Myocyte (in vitro differentiated cells): ENCODE measurements at regions not wholly inside any gene's neighbourhood (a gene's known extent, or its start where the extent isn't known, plus 50 kb on each side); places are given as distances from the start of the nearest gene placed in this dataset.
"Not testable (repeated sequence)": the region's sequence is repeated elsewhere in the genome, so short reads cannot be mapped to it uniquely, and the experiment has no call there.

Experiments used
- DNase-seq: peaks from one replicate; pipeline ENCODE4 v3.0.0-alpha.2; 2012; ENCODE audit warnings: low read depth

GRCh38 chr6:99143108-99143861 lies 195.5 kb upstream of the FBXL4 start:
- no peak for DNase-seq

DNA sequence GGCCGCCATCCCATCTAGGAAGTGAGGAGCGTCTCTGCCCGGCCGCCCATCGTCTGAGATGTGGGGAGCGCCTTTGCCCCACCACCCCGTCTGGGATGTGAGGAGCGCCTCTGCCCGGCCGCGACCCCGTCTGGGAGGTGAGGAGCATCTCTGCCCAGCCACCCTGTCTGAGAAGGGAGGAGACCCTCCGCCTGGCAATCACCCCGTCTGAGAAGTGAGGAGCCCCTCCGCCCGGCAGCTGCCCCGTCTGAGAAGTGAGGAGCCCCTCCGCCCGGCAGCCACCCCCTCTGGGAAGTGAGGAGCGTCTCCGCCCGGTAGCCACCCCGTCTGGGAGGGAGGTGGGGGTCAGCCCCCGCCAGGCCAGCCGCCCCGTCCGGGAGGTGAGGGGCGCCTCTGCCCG lies 194.2 kb upstream of the FBXL4 start:
- DNase-seq = not testable (repeated sequence)

- no peak for DNase-seq
These were observed 190.7 kb upstream of the FBXL4 start for GRCh38 chr6:99138445-99138844.

DNA sequence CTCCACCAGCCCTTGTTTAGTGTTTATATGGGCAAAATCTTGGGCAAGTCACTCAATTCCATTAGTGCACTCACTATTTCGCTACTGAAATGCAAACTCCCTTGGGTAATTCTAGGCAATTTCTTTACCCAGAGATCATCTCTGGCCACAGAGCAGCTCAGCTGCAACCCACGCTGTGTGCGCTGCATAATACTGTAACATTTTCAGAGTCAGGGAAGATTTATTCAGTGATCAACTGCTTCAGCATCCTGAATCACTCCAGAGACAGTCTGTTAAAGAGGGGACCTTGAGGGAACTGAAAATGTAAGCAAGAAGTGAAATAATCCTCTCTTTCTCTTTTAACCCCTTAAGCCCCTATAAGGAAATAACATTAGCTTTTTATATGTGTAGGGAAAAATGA lies 189.6 kb upstream of the FBXL4 start:
- DNase-seq = no peak

GRCh38 chr6:99136488-99136887 lies 188.7 kb upstream of the FBXL4 start:
- no peak for DNase-seq

DNA sequence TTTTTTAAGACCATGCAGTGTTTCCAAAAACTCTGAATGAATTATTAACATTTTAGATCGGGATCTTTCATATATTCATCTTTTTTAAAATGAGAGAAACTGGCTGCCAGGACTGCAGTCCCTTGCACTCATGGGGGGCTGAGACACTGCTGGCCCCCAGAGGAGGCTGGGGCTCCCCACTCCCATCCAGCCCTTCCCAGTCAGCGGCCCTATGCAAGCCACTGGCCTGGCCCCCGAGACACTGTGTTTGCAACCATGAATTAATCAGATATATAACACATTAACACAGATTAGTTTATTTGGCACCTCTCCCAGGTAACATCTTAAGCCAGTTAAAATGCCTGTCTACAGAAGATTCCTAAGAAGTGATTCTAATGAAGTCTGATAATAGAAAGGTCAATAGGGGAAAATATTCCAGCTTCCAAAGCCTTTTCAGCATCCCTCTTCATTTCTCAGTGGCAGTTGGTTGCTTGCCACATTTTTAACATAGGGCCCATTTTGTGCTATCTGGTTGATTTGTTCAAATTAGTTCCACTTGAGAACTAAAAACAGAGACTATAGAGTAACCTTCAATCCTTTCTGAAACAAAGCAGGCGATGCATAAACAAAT lies 184.4 kb upstream of the FBXL4 start:
- no peak for DNase-seq

GRCh38 chr6:99130897-99131873 lies 183.4 kb upstream of the FBXL4 start:
- no peak for DNase-seq

GRCh38 chr6:99129835-99130234 lies 182.1 kb upstream of the FBXL4 start:
- no peak for DNase-seq

DNA sequence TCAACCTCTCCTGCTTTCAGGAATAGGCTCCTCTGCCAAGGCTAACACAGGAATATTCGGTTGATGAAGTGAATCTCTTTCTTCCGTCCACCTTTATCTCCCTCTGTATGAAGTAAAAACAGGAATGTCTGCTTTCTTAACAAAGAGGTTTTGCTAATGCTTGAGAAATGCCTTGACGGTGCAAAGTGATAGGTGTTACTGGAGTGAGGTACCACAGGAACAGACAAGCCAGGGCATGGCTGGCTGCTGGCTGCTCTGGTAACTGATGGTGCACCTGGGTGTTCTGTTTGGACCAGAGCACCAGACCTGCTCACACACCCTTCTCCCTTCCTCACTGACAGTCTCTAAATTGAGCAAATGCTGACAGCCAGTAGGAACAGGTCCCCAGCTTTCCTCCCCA lies 174.0 kb upstream of the FBXL4 start:
- DNase-seq = no peak

GRCh38 chr6:99120641-99121040 lies 172.9 kb upstream of the FBXL4 start:
- no peak for DNase-seq

DNA sequence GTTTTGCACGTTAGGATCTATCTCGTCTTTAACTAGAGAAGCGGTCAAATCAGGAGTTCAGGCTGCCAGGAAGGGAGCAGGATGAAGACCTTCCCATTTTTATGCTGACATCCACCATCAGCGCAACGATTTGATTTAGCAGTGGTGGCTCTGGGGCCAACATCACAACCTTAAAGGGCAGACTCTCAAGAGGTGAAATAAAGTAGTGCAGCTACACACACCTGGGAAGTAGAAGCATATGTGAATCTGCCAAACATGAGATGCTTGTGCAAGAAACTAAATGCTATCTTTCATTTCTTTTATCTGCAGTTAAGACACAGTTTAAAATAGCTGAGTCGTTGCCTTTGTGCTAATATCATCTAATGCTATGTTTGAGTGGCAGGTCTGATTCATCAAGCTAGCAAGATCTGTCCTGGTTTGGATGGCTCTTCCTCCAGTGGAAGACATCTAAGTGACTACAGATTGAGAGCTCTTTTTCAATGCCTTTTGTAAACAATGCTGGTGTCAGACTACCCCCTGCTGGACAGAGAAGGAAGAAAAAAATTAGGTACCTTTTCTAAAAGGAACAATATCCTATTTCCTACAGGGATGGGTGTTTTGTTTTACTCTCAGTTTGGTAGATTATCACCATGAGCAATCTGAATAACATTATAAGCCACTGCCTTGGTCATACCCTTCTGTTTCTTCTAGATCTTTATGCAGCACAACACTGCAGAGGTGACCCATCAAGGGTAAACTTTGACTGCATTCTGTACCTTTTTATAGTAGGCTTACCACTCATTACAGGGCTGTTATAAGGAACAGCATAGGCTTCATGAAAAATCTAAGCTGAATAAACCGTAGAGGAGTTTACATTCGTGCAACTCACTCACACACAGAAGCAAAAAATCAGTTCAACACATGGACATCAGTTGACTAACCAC lies 171.6 kb upstream of the FBXL4 start:
- peak; percentile 67 for DNase-seq

DNA sequence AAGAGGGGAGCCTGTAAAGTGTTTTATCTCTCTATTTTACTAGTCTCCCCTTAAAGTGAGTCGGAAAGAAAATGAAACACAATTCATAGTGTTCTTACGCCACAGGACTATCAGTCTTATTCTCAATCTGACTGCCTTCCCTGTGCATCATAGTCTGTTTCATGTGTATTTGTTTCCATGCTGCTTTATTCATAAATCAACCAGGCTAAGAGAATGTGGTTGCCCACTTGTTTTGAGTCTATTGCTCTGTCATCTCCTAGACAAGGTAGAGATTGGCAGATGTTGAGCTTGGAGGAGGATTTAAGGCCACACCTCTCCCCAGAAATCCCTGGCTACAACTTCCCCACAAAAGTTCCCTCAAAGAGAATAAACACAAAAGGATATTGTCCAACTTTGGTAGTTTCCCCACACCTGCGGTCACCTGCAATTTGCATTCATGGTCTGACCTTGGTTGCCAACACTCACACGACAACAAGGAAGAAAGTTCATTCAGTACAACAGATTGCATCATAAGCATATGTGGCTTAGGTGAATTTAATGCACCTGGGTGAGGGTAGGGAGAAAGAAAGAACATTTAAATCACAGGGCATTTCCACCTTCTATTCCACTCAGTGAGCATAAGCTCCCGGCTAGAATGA lies 167.1 kb upstream of the FBXL4 start:
- no peak for DNase-seq

- DNase-seq = no peak
These were observed 163.8 kb upstream of the FBXL4 start for GRCh38 chr6:99111590-99111989.

GRCh38 chr6:99110029-99110428 lies 162.3 kb upstream of the FBXL4 start:
- no peak for DNase-seq

DNA sequence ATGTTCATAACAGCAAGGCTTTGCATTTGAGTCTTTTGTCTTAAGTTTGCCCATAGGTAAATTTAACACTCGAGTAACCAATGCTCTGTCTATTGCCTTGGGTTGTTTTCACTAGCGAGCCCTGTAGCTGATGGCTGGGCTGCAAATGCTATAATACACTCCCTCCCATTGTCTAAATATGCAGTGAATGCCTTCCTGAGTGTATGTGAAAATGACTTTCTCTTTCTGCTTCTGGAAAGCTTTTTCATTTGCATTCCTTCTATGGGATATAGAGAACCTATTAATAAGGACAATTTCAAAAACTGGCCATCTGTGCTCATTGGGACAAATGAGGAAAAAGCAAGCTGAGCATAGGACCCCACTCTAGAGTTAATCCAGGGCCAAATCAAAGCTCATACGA lies 156.5 kb upstream of the FBXL4 start:
- DNase-seq = no peak

DNA sequence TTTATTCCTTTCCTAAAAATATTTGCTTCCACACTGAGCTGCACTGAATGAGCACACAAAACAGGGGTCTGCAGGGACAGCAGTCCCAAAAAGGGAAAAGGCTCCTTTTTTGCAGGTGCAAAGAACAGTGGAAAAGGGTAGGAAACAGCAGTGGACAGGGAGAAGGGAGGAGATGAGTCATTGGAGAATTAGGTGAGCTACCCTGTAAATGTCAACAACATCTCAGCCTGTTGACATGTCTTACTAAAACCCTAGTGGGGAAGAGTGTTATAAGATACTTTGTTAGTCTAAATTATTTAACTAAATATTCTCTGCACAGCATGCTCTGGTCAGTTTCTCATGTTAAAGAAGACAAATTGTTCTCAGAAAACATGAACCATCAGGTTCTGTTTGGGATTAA lies 151.5 kb upstream of the FBXL4 start:
- no peak for DNase-seq

DNA sequence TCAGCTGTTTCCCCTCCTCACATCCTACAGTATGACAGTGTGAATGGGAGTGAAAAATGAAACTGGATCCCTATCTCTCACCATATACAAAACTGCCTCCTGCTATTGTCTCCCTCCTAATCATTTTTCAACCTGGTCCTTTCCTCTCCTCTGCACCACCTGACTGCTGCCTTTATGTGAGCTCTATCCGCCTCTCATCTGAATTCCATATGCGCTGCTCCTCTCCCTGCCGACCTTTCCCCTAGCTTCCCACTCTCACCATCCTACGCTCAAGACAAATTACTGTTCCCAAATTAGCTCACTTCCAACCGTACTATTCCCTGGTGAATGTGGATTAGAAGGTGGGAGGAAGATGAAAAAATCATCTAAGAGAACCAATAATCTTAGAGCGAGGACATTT lies 148.4 kb upstream of the FBXL4 start:
- no peak for DNase-seq

DNA sequence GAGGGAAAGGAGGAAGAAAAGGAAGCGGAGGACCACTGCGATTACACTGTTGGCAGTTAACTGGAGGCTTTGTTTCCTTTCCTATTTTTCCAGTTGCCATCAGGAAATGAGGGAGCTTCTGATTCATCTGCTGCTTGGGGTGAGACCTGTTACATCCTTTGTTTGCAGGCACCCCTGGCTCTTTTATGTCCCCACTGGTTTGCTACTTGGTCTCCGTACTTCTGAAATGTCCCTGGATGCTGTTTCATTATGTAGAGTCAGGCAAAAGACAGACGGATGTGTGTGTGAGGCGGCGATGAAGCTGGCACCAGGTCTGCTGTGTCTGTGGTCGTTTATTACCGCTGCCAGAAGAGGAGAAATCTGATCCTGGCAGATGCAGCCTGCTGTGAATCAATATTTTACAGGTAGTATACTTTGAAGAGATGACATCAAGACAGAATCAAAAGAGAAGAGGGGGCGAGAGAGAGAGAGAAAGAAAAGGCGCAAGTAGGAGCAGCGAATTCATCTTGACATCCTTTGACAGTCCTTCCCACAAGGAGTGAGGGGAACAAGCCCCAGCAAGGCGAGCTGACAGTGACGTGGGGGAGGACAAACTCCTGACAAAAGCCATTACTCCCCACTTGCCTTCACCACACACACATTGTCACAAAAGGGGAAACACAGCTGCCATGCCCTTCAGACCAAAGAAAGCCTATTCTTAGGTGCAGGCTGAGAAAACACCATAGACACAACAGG lies 145.9 kb upstream of the FBXL4 start:
- peak; percentile 4 for DNase-seq

GRCh38 chr6:99092461-99092860 lies 144.7 kb upstream of the FBXL4 start:
- DNase-seq = peak; percentile 1

GRCh38 chr6:99091985-99092384 lies 144.2 kb upstream of the FBXL4 start:
- DNase-seq = no peak
